GM19025 (cell line): ENCODE measurements at regions not wholly inside any gene's neighbourhood (a gene's known extent, or its start where the extent isn't known, plus 50 kb on each side); places are given as distances from the start of the nearest gene placed in this dataset.

Experiments used
- ATAC-seq: cut with Tn5 transposase; IDR thresholded peaks from one replicate; pipeline ENCODE4 v1.9.1; 2021; ENCODE audit warnings: mild to moderate bottlenecking, low read depth, moderate library complexity; ENCODE audit not compliant: unreplicated experiment

DNA sequence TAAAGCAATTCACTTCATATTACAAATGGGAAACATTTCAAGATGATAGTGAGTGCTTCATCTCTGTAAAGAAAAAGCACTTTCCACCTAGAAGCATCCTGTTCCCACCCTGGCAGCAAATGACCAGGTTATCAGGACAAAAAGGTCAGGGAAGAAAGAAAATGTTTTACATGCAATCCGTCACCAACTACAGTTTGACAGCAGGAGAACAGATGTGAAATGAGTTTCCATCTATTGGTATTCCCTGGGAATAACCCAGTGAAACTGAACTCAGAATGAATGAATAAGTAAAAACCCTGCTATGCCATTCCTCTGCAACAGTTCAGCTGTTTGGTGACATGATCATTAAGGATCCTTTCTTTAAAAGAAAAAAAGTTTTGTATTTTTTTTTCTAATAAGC lies 67.6 kb downstream of the HTR1A start:
- ATAC-seq: no peak

GRCh38 chr5:63878788-63879187 lies 83.5 kb downstream of the HTR1A start:
- ATAC-seq: no peak

GRCh38 chr5:63877961-63878360 lies 84.3 kb downstream of the HTR1A start:
- no peak for ATAC-seq

- no peak for ATAC-seq
These were observed 101.9 kb downstream of the HTR1A start for GRCh38 chr5:63860379-63860778.

DNA sequence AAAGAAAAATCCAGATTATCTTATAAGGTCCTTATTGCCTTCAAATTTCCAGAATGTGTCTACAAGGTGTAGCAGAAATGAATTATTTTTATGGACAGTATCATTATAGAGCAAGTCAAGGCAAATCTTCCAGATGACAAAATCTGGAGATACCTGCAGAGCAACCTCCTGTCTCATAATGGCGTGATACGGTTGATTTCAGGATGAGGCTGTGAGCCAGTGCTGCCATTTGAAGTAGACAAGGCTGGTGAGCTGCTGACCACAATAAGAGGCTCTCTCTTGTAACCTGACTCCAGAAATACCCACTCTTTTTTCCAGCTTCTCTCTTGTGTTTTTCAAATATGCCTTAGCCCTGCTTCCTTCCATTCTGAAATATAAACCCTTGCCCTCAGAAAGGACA lies 108.2 kb downstream of the HTR1A start:
- ATAC-seq: no peak

DNA sequence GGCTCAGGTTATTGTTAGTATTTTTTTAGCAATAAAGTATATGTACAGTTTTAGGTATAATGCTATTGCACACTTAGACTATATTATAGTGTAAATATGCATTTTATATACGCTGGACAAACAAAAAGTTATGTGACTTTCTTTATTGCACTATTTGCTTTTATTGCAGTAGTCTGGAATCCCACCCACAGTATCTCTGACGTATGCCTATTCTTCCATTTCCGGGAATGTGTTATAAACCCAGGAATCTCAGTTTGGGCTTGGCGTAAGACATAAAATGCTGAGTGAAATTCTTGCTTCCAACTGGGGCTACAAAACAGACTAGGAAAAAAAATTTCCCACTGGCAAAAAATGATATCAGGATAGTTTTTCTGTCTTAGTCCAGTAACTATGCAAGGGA lies 119.1 kb downstream of the HTR1A start:
- ATAC-seq: no peak

GRCh38 chr5:63837437-63837836 lies 124.8 kb downstream of the HTR1A start:
- no peak for ATAC-seq

DNA sequence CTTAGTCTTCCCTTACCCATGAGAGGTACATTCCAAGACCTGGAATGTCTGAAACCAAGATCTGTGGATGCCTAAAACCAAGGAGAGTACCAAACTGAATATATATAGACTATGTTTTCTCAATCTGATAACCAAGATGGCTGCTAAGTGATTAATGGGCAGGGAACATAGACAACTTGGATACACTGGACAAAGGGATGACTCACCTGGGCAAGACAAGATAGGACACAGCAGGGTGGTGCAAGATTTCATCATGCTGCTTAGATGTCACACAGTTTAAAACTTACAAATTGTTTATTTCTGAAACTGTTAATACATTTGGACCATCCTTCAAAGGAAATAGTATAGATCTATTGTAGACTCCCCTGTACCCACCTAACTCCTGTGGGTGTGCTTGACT lies 130.9 kb downstream of the HTR1A start:
- ATAC-seq: no peak

GRCh38 chr5:63825984-63826383 lies 136.3 kb downstream of the HTR1A start:
- no peak for ATAC-seq

- ATAC-seq: no peak
These were observed 138.7 kb downstream of the HTR1A start for GRCh38 chr5:63823583-63823982.

- ATAC-seq: no peak
These were observed 139.6 kb downstream of the HTR1A start for GRCh38 chr5:63822614-63823013.

- no peak for ATAC-seq
These were observed 141.7 kb downstream of the HTR1A start for GRCh38 chr5:63820577-63820976.

- no peak for ATAC-seq
These were observed 149.6 kb downstream of the HTR1A start for GRCh38 chr5:63812693-63813092.

- no peak for ATAC-seq
These were observed 150.3 kb downstream of the HTR1A start for GRCh38 chr5:63811961-63812360.

GRCh38 chr5:63811286-63811685 lies 151.0 kb downstream of the HTR1A start:
- no peak for ATAC-seq

GRCh38 chr5:63805151-63805550 lies 157.1 kb downstream of the HTR1A start:
- no peak for ATAC-seq

DNA sequence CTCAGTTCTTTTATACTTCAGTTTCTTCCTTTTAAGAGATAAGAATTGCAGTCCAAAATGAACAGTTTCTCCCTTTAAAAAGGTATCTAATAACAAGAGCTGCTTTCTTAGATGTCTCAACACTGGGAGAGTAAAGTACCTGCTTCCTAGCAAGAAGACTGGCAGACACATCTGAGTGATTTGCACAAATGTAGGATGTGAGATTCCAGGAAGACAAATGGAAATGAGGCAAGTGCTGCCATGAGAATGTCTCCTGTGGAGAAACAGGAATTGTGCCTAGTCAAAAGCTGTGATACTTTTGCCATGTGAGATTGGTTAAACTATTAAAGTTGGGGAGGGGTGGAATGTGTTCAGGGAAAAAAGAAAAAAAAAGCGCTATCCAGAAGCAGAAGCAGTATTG lies 159.1 kb downstream of the HTR1A start:
- ATAC-seq: no peak

DNA sequence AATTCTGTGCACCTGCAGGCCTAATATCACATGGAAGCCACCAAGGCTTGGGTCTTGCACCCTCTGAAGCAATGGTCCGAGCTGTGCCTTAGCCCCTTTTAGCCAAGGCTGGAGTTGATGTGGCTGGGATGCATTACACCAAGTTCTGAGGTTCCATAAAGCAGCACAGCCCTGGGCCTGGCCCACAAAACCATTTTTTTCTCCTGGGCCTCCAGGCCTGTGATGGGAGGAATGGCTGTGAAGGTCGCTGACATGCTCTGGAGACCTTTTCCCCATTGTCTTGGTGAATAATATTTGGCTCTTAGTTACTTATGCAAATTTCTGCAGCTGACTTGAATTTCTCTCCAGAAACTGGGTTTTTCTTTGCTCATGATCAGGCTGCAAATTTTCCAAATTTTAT lies 167.3 kb downstream of the HTR1A start:
- no peak for ATAC-seq

- no peak for ATAC-seq
These were observed 167.9 kb downstream of the HTR1A start for GRCh38 chr5:63794296-63794695.

DNA sequence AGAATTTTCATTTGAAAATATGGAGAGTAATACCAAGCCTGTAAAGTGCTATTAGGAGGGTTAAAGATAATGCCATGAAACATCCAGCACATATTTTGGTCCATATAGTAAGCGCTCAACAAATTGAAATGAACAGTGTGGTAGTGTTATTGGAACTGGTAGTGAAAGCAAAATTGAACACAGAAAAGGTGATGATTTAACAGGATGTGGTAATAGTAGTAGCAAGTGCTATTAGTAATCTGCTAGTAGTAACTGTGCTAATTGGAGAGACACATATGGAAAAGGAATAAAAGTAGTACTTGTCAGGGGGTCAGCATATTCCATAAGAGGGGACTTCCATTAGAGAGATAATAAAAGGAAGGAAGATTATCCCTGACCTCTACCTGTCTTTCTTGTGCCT lies 187.3 kb downstream of the HTR1A start:
- no peak for ATAC-seq

- ATAC-seq: no peak
These were observed 194.0 kb downstream of the HTR1A start for GRCh38 chr5:63768221-63768620.

DNA sequence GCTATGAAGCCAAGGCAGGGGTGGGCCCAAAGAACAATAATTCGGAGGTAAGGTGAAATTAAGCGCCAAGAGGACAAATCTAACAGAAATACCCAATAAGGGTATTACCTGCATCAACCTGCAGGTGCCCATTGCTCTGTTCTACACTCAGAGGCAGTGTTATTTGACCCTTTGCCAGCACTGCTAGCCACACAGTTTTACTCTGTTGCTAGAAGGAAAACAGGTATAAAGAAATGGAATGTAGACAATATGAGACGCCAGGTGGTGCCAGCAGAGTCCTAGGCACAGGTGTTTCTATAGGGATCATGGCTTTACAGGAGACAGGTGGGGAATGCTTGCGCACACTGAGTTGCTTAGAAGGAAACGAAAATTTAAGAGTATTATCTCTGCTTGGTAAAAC lies 201.3 kb downstream of the HTR1A start:
- ATAC-seq: no peak

DNA sequence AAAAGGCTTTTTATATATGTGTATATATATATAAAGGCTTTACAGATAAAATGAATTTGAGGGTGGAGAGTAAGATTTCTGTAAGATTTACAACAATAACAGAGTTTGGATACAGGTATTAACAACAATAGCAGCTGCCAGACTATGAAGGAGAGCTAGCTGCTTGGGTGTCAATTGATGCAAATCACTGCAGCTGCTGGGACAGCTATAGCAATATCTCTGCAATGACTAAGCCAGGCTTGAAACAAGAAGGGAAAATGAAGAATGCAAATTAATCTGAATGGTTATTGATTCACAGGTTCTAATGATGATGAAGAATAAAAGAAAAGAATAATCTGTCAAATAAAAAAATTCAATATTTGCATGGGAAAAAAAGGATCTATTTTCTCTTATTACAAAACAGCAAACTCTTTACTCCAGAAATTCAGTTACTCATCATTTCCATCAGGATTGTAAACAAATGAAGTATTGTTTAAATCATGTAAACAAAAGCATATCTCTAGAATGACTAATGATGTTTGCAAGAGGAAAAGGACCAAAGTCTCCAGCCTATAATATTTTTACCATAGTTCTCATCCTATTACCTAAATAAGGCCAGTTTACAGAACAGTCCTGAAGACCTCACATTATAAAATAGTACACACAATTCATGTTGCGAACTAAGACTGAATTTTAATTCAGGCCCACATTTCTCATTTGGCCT lies 219.0 kb downstream of the HTR1A start:
- no peak for ATAC-seq
